Common myeloid progenitor, CD34-positive (primary cell): ENCODE measurements at regions not wholly inside any gene's neighbourhood (a gene's known extent, or its start where the extent isn't known, plus 50 kb on each side); places are given as distances from the start of the nearest gene placed in this dataset.
A peak's percentile ranks its signal among the peaks of the same experiment; 100 is the strongest.

Experiments used
- CTCF ChIA-PET: fragments of 350-600 bp; sonication (Branson Sonifier 250); formaldehyde crosslinking; loops from one replicate; lab custom pipeline; 2021; ENCODE audit warnings: antibody characterized with exemption; lab: Charles Lee
- POLR2A ChIA-PET: fragments of 350-600 bp; sonication (Branson Sonifier 250); formaldehyde crosslinking; loops from one replicate; lab custom pipeline; 2021; ENCODE audit warnings: antibody characterized with exemption; lab: Charles Lee
- DNase-seq, 3 donors: peaks; one replicate each; pipeline versions ENCODE4 v3.0.0 to v3.0.0-alpha.2; 2013
- H3K27ac ChIP-seq, 2 experiments: 1 replicate in 1 of 2; 2 replicates in 1 of 2; pipeline ENCODE4 v1.7.0; 2013; ENCODE audit warnings: inconsistent platforms in 2 of 2, low read length in 2 of 2, mild to moderate bottlenecking in 2 of 2, low read depth in 1 of 2, moderate library complexity in 1 of 2; ENCODE audit not compliant: severe bottlenecking in 2 of 2, insufficient read depth in 1 of 2, poor library complexity in 1 of 2
- H3K27me3 ChIP-seq, 5 experiments: replicated peaks in 2 of 5; 1 replicate in 3 of 5; 2 replicates in 2 of 5; pipeline versions ENCODE4 v1.6.1 to v1.7.0; 2013; ENCODE audit warnings: low read length in 4 of 5, mild to moderate bottlenecking in 2 of 5, moderate library complexity in 2 of 5, inconsistent platforms in 1 of 5; ENCODE audit not compliant: insufficient read depth in 5 of 5, control insufficient read depth in 4 of 5
- H3K36me3 ChIP-seq, 4 experiments: 1 replicate in 2 of 4; 2 replicates in 2 of 4; pipeline versions ENCODE4 v1.6.1 to v1.7.0; 2013; ENCODE audit warnings: low read length in 3 of 4, control low read depth in 1 of 4, mild to moderate bottlenecking in 1 of 4; ENCODE audit not compliant: control insufficient read depth in 4 of 4, insufficient read depth in 4 of 4
- H3K4me1 ChIP-seq, 4 experiments: 1 replicate in 3 of 4; 2 replicates in 1 of 4; pipeline versions ENCODE4 v1.6.1 to v1.7.1; 2013; ENCODE audit warnings: low read length in 3 of 4, mild to moderate bottlenecking in 3 of 4, control low read depth in 1 of 4, inconsistent platforms in 1 of 4, moderate library complexity in 1 of 4; ENCODE audit not compliant: control insufficient read depth in 4 of 4, insufficient read depth in 4 of 4; ENCODE audit errors: control extremely low read depth in 1 of 4
- H3K4me3 ChIP-seq, 7 experiments: 1 replicate in 4 of 7; 2 replicates in 3 of 7; pipeline versions ENCODE4 v1.5.1 to v1.7.0; 2013; ENCODE audit warnings: mild to moderate bottlenecking in 7 of 7, low read length in 6 of 7, moderate library complexity in 6 of 7, inconsistent platforms in 2 of 7, low read depth in 2 of 7, control low read depth in 1 of 7; ENCODE audit not compliant: insufficient read depth in 4 of 7, control insufficient read depth in 1 of 7; ENCODE audit errors: extremely low read depth in 1 of 7
- H3K9me3 ChIP-seq, 5 experiments: 1 replicate in 4 of 5; 2 replicates in 1 of 5; pipeline versions ENCODE4 v1.6.1 to v1.7.1; 2013; ENCODE audit warnings: low read length in 4 of 5, mild to moderate bottlenecking in 2 of 5, inconsistent platforms in 1 of 5, low read depth in 1 of 5, moderate library complexity in 1 of 5; ENCODE audit not compliant: control insufficient read depth in 4 of 5, insufficient read depth in 2 of 5; ENCODE audit errors: control extremely low read depth in 1 of 5
- WGBS: methylation state at CpG from one replicate; pipeline ENCODE4 v1.1.5; 2013; ENCODE audit not compliant: insufficient coverage; 5-methylcytosine and 5-hydroxymethylcytosine counted together

DNA sequence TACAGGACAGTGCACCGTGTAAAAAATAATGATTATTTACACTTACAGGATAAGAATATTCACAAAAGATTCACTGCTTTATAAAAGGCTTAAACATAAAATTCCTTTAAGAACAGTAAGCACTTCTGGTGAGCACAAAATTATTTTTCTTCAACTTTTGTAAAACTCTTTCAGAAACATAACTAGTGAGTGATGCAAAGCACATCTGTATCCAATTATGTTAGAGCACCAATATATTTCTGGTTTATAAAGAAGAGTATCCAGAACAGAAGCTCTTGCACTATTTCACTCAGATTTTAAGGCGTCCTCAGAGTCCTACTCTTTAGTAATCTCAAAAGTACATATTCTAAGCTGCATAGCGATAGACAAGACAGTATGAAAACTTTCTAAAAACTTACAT is 276.0 kb downstream of the C4orf33 start:
- Histone ChIP-seq H3K4me1 (no peaks in the 10 kb centered on the region), H3K9me3 (no peaks in the 10 kb centered on the region), H3K36me3 (no peaks in the 10 kb centered on the region), H3K27me3 (no peaks in the 10 kb centered on the region), H3K4me3 (no peak overlapping the region), H3K27ac (no peak overlapping the region)
- ChIA-PET POLR2A (no interaction called here), CTCF (no interaction called here)
- DNase-seq = no peak
- WGBS = 93% methylated on average over 2 of the region's 3 CpGs

GRCh38 chr4:129377131-129377845 is 281.3 kb downstream of the C4orf33 start:
- CTCF ChIA-PET = interaction anchor here (0.9 to 1.5 kb wide), 2 partner anchors 14 to 16 kb away, joined by 3 read pairs; no protein-coding TSS in a partner anchor
- WGBS = 0% methylated on average over 2 of the region's 4 CpGs
- no peaks in the 10 kb centered on the region for H3K9me3 ChIP-seq
- POLR2A ChIA-PET = no interaction called here
- DNase-seq = peak in 1 of 3 donors; percentile 11
- no peak overlapping the region for H3K4me3 ChIP-seq
- no peak overlapping the region for H3K27ac ChIP-seq
- H3K36me3 ChIP-seq = no peaks in the 10 kb centered on the region
- H3K27me3 ChIP-seq = no peaks in the 10 kb centered on the region
- no peaks in the 10 kb centered on the region for H3K4me1 ChIP-seq

GRCh38 chr4:129378364-129378763 is 282.4 kb downstream of the C4orf33 start:
- no peak overlapping the region for H3K27ac ChIP-seq
- H3K27me3 ChIP-seq = no peaks in the 10 kb centered on the region
- 58% methylated on average over 2 of the region's 3 CpGs for WGBS
- H3K4me1 ChIP-seq = no peaks in the 10 kb centered on the region
- ChIA-PET POLR2A (no interaction called here), CTCF (interaction anchor here (0.9 kb wide), 1 partner anchor 17 kb away, joined by 3 read pairs; no protein-coding TSS in a partner anchor)
- no peak overlapping the region for H3K4me3 ChIP-seq
- DNase-seq = no peak
- no peaks in the 10 kb centered on the region for H3K36me3 ChIP-seq
- H3K9me3 ChIP-seq = no peaks in the 10 kb centered on the region

GRCh38 chr4:129379429-129379828 is 283.5 kb downstream of the C4orf33 start:
- no peaks in the 10 kb centered on the region for H3K27me3 ChIP-seq
- no peak overlapping the region for H3K4me3 ChIP-seq
- POLR2A ChIA-PET = no interaction called here
- H3K4me1 ChIP-seq = no peaks in the 10 kb centered on the region
- CTCF ChIA-PET = no interaction called here
- WGBS = no CpG with 5 or more reads among the region's 2 CpGs
- H3K36me3 ChIP-seq = no peaks in the 10 kb centered on the region
- H3K9me3 ChIP-seq = no peaks in the 10 kb centered on the region
- no peak for DNase-seq
- no peak overlapping the region for H3K27ac ChIP-seq

DNA sequence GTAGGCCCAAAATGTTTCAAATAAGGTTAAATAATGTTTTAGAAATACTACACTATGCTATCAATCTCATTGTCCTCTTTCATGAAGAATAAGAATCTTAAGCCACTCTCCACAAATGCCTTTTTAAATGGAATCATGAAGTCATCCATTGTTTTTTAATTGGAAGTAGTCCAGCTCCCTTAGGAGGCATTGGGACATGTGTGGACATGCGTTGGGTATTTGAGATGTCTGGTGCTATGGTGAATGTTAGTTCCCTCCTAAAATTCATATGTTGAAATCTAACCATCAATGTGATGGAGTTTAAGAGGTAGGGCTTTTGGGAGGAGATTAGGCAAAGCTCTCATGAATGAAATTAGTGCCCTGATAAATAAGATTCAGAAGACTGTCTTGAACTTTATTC is 289.0 kb downstream of the C4orf33 start:
- ChIA-PET POLR2A (no interaction called here), CTCF (no interaction called here)
- no peak overlapping the region for H3K4me3 ChIP-seq
- H3K27me3 ChIP-seq = no peaks in the 10 kb centered on the region
- WGBS = no CpG with 5 or more reads among the region's 1 CpG
- no peaks in the 10 kb centered on the region for H3K36me3 ChIP-seq
- no peak for DNase-seq
- no peaks in the 10 kb centered on the region for H3K4me1 ChIP-seq
- no peaks in the 10 kb centered on the region for H3K9me3 ChIP-seq
- no peak overlapping the region for H3K27ac ChIP-seq

DNA sequence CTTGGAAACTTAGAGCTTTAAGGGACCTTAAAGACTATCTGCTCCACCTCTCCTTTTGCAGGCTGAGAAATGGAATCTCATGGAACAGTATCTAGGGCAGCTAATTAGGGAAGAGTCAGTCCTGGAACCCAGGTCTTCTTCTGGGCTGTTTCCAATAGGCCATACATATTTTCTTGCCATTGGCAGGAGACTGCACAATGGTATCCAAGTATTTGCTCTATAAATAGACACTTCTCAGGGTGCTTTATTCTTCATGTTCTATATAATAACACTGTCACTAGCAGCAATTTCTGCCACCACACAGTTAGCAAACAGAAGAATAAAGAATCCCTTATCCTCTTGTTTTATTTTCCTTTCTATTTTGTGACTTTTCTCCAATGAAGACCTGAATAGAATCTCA is 291.7 kb downstream of the C4orf33 start:
- ChIA-PET POLR2A (no interaction called here), CTCF (interaction anchor here (1.6 kb wide), 1 partner anchor 26 kb away, joined by 5 read pairs; no protein-coding TSS in a partner anchor)
- Histone ChIP-seq H3K4me3 (no peak overlapping the region), H3K4me1 (no peaks in the 10 kb centered on the region), H3K27ac (no peak overlapping the region), H3K27me3 (no peaks in the 10 kb centered on the region), H3K36me3 (no peaks in the 10 kb centered on the region), H3K9me3 (peaks cover 0 to 2% (median 0%) of the 10 kb centered on the region in 5 experiments)
- no peak for DNase-seq

- H3K36me3 ChIP-seq = no peaks in the 10 kb centered on the region
- no peaks in the 10 kb centered on the region for H3K27me3 ChIP-seq
- no peak overlapping the region for H3K4me3 ChIP-seq
- WGBS = 91% methylated on average over 4 of the region's 4 CpGs
- CTCF ChIA-PET = no interaction called here
- no peak overlapping the region for H3K27ac ChIP-seq
- H3K9me3 ChIP-seq = peaks cover 0 to 2% (median 0%) of the 10 kb centered on the region in 5 experiments
- H3K4me1 ChIP-seq = no peaks in the 10 kb centered on the region
- POLR2A ChIA-PET = no interaction called here
- no peak for DNase-seq
Observed at GRCh38 chr4:129393976-129394375, 298.0 kb downstream of the C4orf33 start.
